OCI-LY1 (cell line): ENCODE measurements at regions not wholly inside any gene's neighbourhood (a gene's known extent, or its start where the extent isn't known, plus 50 kb on each side); places are given as distances from the start of the nearest gene placed in this dataset.

Experiments used
- CTCF ChIP-seq: fragments of 200-600 bp; sonication (generic), shearing (Covaris generic); IDR thresholded peaks from 2 replicates; pipeline ENCODE4 v1.5.1; 2017; ENCODE audit warnings: mild to moderate bottlenecking, antibody characterized with exemption, low read length, moderate library complexity, mixed read lengths
- EZH2 ChIP-seq: fragments of 200-600 bp; sonication (generic), shearing (Covaris generic); IDR thresholded peaks from 2 replicates; pipeline ENCODE4 v1.8.0; 2017; ENCODE audit warnings: borderline replicate concordance, mixed run types, mild to moderate bottlenecking, antibody characterized with exemption, low read length, moderate library complexity, mixed read lengths

- TF ChIP-seq CTCF: no peak
- no peak for TF ChIP-seq EZH2
These were observed 418.7 kb upstream of the ANO5 start for GRCh38 chr11:21774212-21774611.
